ENCODE measurements at regions not wholly inside any gene's neighbourhood (a gene's known extent, or its start where the extent isn't known, plus 50 kb on each side); places are given as distances from the start of the nearest gene placed in this dataset.
"Not testable (repeated sequence)": the region's sequence is repeated elsewhere in the genome, so short reads cannot be mapped to it uniquely, and the experiment has no call there.

- no peak for FAIRE-seq
These were observed 261.2 kb downstream of the TAF11L14 start for GRCh38 chr5:17895288-17896033.

GRCh38 chr5:17896605-17897004, 262.3 kb downstream of the TAF11L14 start:
- no peak for FAIRE-seq

GRCh38 chr5:17897776-17898175, 263.5 kb downstream of the TAF11L14 start:
- FAIRE-seq = no peak

- FAIRE-seq = no peak
These were observed 264.5 kb downstream of the TAF11L14 start for GRCh38 chr5:17898766-17899165.

GRCh38 chr5:17907094-17907493, 272.8 kb downstream of the TAF11L14 start:
- no peak for FAIRE-seq

- FAIRE-seq = no peak
These were observed 276.1 kb downstream of the TAF11L14 start for GRCh38 chr5:17910318-17910717.

- FAIRE-seq = no peak
These were observed 278.5 kb downstream of the TAF11L14 start for GRCh38 chr5:17912794-17913193.

GRCh38 chr5:17916446-17916845, 282.2 kb downstream of the TAF11L14 start:
- no peak for FAIRE-seq

- no peak for FAIRE-seq
These were observed 283.2 kb downstream of the TAF11L14 start for GRCh38 chr5:17917465-17917864.

GRCh38 chr5:17918373-17919104, 284.3 kb downstream of the TAF11L14 start:
- no peak for FAIRE-seq

- FAIRE-seq = no peak
These were observed 291.0 kb downstream of the TAF11L14 start for GRCh38 chr5:17925276-17925675.

GRCh38 chr5:17928581-17928981, 294.3 kb downstream of the TAF11L14 start:
- FAIRE-seq = no peak

- no peak for FAIRE-seq
These were observed 294.9 kb downstream of the TAF11L14 start for GRCh38 chr5:17929171-17929570.

- no peak for FAIRE-seq
These were observed 296.1 kb downstream of the TAF11L14 start for GRCh38 chr5:17930346-17930745.

GRCh38 chr5:17944046-17944445, 309.8 kb downstream of the TAF11L14 start:
- no peak for FAIRE-seq

- FAIRE-seq = no peak
These were observed 312.8 kb downstream of the TAF11L14 start for GRCh38 chr5:17947029-17947428.

- no peak for FAIRE-seq
These were observed 317.3 kb downstream of the TAF11L14 start for GRCh38 chr5:17951392-17952169.

- FAIRE-seq = no peak
These were observed 318.0 kb downstream of the TAF11L14 start for GRCh38 chr5:17952231-17952630.

GRCh38 chr5:17964067-17964466, 329.8 kb downstream of the TAF11L14 start:
- no peak for FAIRE-seq

GRCh38 chr5:17966640-17967402, 332.6 kb downstream of the TAF11L14 start:
- FAIRE-seq = no peak

GRCh38 chr5:17976404-17976803, 342.1 kb downstream of the TAF11L14 start:
- no peak for FAIRE-seq

GRCh38 chr5:17978954-17979353, 344.7 kb downstream of the TAF11L14 start:
- no peak for FAIRE-seq

- FAIRE-seq = not testable (repeated sequence)
These were observed 348.4 kb downstream of the TAF11L14 start for GRCh38 chr5:17982626-17983025.
